ENCODE measurements at regions not wholly inside any gene's neighbourhood (a gene's known extent, or its start where the extent isn't known, plus 50 kb on each side); places are given as distances from the start of the nearest gene placed in this dataset.

- POLR2A ChIA-PET (ENCODE audit: unreplicated experiment) = no interaction called here
- DNase-seq = no peak
- H3K27me3 ChIP-seq (ENCODE audit: insufficient read depth, low read depth) = peaks cover 78% of the 10 kb centered on the region
These were observed 232.7 kb upstream of the TNRC6C start for GRCh38 chr17:77725846-77726245.

GRCh38 chr17:77726549-77727006 is 231.9 kb upstream of the TNRC6C start:
- Histone ChIP-seq H3K9me2 (ENCODE audit: insufficient read depth) (no peaks in the 10 kb centered on the region), H3K79me2 (ENCODE audit: low read depth) (no peaks in the 10 kb centered on the region), H3K4me1 (replicated peaks; ENCODE audit: insufficient read depth) (no peaks in the 10 kb centered on the region), H3K4me3 (no peak overlapping the region), H4K20me1 (ENCODE audit: insufficient read depth) (no peaks in the 10 kb centered on the region), H3K9me3 (ENCODE audit: insufficient read depth, low read depth) (no peaks in the 10 kb centered on the region), H2AFZ (no peak overlapping the region), H3K4me2 (no peak overlapping the region), H3K36me3 (ENCODE audit: low read depth) (no peaks in the 10 kb centered on the region), H3K27ac (no peak overlapping the region), H3K27me3 (ENCODE audit: insufficient read depth, low read depth) (peaks cover 74% of the 10 kb centered on the region), H3F3A (ENCODE audit: insufficient read depth, low read depth) (no peaks in the 10 kb centered on the region)
- TF ChIP-seq EZH2 (IDR thresholded peaks at IDR 0.05; ENCODE audit: low read depth) (no peak), CTCF (conservative IDR thresholded peaks at IDR 0.05) (no peak)
- ChIA-PET CTCF (interaction anchor here (0.6 kb wide), 1 partner anchor 245 kb away, joined by 3 read pairs; no protein-coding TSS in a partner anchor), POLR2A (ENCODE audit: unreplicated experiment) (no interaction called here)
- no peak for DNase-seq
- no TSS peak for BruUV-seq (replicated peaks)
- intact Hi-C loops (cut with micrococcal nuclease; ENCODE audit: unreplicated experiment) = no loop called here

More at GRCh38 chr17:77725846-77726245, 232.7 kb upstream of the TNRC6C start:
- no peak overlapping the region for H3K27ac ChIP-seq
- no peaks in the 10 kb centered on the region for H3K79me2 ChIP-seq (ENCODE audit: low read depth)
- no peak overlapping the region for H2AFZ ChIP-seq
- CTCF ChIA-PET = no interaction called here
- no peaks in the 10 kb centered on the region for H3K4me1 ChIP-seq (replicated peaks; ENCODE audit: insufficient read depth)
- no peaks in the 10 kb centered on the region for H3K9me3 ChIP-seq (ENCODE audit: insufficient read depth, low read depth)
- no TSS peak for BruUV-seq (replicated peaks)
- H4K20me1 ChIP-seq (ENCODE audit: insufficient read depth) = no peaks in the 10 kb centered on the region
- H3K9me2 ChIP-seq (ENCODE audit: insufficient read depth) = no peaks in the 10 kb centered on the region
- H3K4me3 ChIP-seq = no peak overlapping the region
- TF ChIP-seq EZH2 (IDR thresholded peaks at IDR 0.05; ENCODE audit: low read depth) (no peak), CTCF (conservative IDR thresholded peaks at IDR 0.05) (no peak)
- intact Hi-C loops (cut with micrococcal nuclease; ENCODE audit: unreplicated experiment) = no loop called here
- H3K4me2 ChIP-seq = no peak overlapping the region
- H3K36me3 ChIP-seq (ENCODE audit: low read depth) = no peaks in the 10 kb centered on the region
- no peaks in the 10 kb centered on the region for H3F3A ChIP-seq (ENCODE audit: insufficient read depth, low read depth)

- DNase-seq = no peak
- Histone ChIP-seq H3K4me1 (replicated peaks; ENCODE audit: insufficient read depth) (no peaks in the 10 kb centered on the region), H3F3A (ENCODE audit: insufficient read depth, low read depth) (no peaks in the 10 kb centered on the region), H3K4me2 (no peak overlapping the region), H3K36me3 (ENCODE audit: low read depth) (no peaks in the 10 kb centered on the region), H3K79me2 (ENCODE audit: low read depth) (no peaks in the 10 kb centered on the region), H2AFZ (no peak overlapping the region), H3K4me3 (no peak overlapping the region), H3K27me3 (ENCODE audit: insufficient read depth, low read depth) (peaks cover 71% of the 10 kb centered on the region), H3K9me2 (ENCODE audit: insufficient read depth) (no peaks in the 10 kb centered on the region), H3K9me3 (ENCODE audit: insufficient read depth, low read depth) (no peaks in the 10 kb centered on the region), H4K20me1 (ENCODE audit: insufficient read depth) (no peaks in the 10 kb centered on the region), H3K27ac (no peak overlapping the region)
- BruUV-seq (replicated peaks) = no TSS peak
- intact Hi-C loops (cut with micrococcal nuclease; ENCODE audit: unreplicated experiment) = no loop called here
- CTCF ChIA-PET = no interaction called here
- POLR2A ChIA-PET (ENCODE audit: unreplicated experiment) = no interaction called here
- TF ChIP-seq EZH2 (IDR thresholded peaks at IDR 0.05; ENCODE audit: low read depth) (no peak), CTCF (conservative IDR thresholded peaks at IDR 0.05) (no peak)
These were observed 231.4 kb upstream of the TNRC6C start for GRCh38 chr17:77727037-77727615.
